Peyer's patch (tissue), 4 donors: ENCODE measurements at regions not wholly inside any gene's neighbourhood (a gene's known extent, or its start where the extent isn't known, plus 50 kb on each side); places are given as distances from the start of the nearest gene placed in this dataset.

ENCODE experiments used
- POLR2A ChIP-seq, 2 donors: fragments of 450-650 bp; IDR thresholded peaks; one replicate each; pipeline ENCODE4 v1.5.1; 2017; ENCODE audit warnings: antibody characterized with exemption in 2 of 2, mild to moderate bottlenecking in 2 of 2, moderate library complexity in 2 of 2
- TF ChIP-seq, protein P1 (sequence below), 6 experiments: fragments of 450-650 bp in 4 of 6; fragments of 200-600 bp in 2 of 6; sonication (generic) in 1 of 6; IDR thresholded peaks; one replicate each; pipeline ENCODE4 v1.5.1; 2017 to 2019; ENCODE audit warnings: antibody characterized with exemption in 6 of 6, mild to moderate bottlenecking in 3 of 6, moderate library complexity in 1 of 6

- TF ChIP-seq, protein P1, sequence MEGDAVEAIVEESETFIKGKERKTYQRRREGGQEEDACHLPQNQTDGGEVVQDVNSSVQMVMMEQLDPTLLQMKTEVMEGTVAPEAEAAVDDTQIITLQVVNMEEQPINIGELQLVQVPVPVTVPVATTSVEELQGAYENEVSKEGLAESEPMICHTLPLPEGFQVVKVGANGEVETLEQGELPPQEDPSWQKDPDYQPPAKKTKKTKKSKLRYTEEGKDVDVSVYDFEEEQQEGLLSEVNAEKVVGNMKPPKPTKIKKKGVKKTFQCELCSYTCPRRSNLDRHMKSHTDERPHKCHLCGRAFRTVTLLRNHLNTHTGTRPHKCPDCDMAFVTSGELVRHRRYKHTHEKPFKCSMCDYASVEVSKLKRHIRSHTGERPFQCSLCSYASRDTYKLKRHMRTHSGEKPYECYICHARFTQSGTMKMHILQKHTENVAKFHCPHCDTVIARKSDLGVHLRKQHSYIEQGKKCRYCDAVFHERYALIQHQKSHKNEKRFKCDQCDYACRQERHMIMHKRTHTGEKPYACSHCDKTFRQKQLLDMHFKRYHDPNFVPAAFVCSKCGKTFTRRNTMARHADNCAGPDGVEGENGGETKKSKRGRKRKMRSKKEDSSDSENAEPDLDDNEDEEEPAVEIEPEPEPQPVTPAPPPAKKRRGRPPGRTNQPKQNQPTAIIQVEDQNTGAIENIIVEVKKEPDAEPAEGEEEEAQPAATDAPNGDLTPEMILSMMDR (IDR thresholded peaks at IDR 0.05) = no peak
- TF ChIP-seq POLR2A (IDR thresholded peaks at IDR 0.05) = no peak
Observed at GRCh38 chr10:85061401-85061800, 733.0 kb downstream of the CCSER2 start.
